Gastroesophageal sphincter (tissue), 4 donors: ENCODE measurements at regions not wholly inside any gene's neighbourhood (a gene's known extent, or its start where the extent isn't known, plus 50 kb on each side); places are given as distances from the start of the nearest gene placed in this dataset.
"Not testable (repeated sequence)": the region's sequence is repeated elsewhere in the genome, so short reads cannot be mapped to it uniquely, and the experiment has no call there.

Experiments
- ATAC-seq: fragments of 150-250 bp; one replicate; pipeline ENCODE4 v1.9.1; 2016; ENCODE audit warnings: mild to moderate bottlenecking, moderate library complexity
- H3K27ac ChIP-seq, 4 donors: fragments of 200-600 bp; sonication (generic) in 3 of 4; 1 replicate in 3 of 4; 2 replicates in 1 of 4; pipeline ENCODE4 v1.5.1; 2016 to 2019
- H3K27me3 ChIP-seq: fragments of 200-600 bp; sonication (generic); one replicate; pipeline ENCODE4 v1.5.1; 2019
- H3K36me3 ChIP-seq, 2 donors: fragments of 200-600 bp; sonication (generic); one replicate each; pipeline ENCODE4 v1.5.1; 2019; ENCODE audit warnings: control low read depth in 1 of 2
- H3K4me1 ChIP-seq, 3 donors: fragments of 200-600 bp; sonication (generic); 1 replicate in 2 of 3; 2 replicates in 1 of 3; pipeline ENCODE4 v1.5.1; 2016 to 2019; ENCODE audit warnings: control low read depth in 2 of 3
- H3K4me3 ChIP-seq, 2 donors: fragments of 200-600 bp; sonication (generic); one replicate each; pipeline ENCODE4 v1.5.1; 2019; ENCODE audit warnings: mild to moderate bottlenecking in 1 of 2, moderate library complexity in 1 of 2
- H3K9me3 ChIP-seq, 3 donors: fragments of 200-600 bp; sonication (generic); one replicate each; pipeline ENCODE4 v1.5.1; 2017 to 2019; ENCODE audit warnings: control low read depth in 2 of 3
- EP300 ChIP-seq: sonication (generic); formaldehyde crosslinking; IDR thresholded peaks from one replicate; pipeline ENCODE4 v1.6.1; 2017; ENCODE audit warnings: antibody characterized with exemption, mild to moderate bottlenecking
- POLR2A ChIP-seq, 2 donors: fragments of 450-650 bp; IDR thresholded peaks; one replicate each; pipeline ENCODE4 v1.6.1; 2017; ENCODE audit warnings: antibody characterized with exemption in 2 of 2, mild to moderate bottlenecking in 2 of 2, moderate library complexity in 1 of 2
- POLR2AphosphoS5 ChIP-seq: sonication (generic); formaldehyde crosslinking; IDR thresholded peaks from one replicate; pipeline ENCODE4 v1.6.1; 2017; ENCODE audit warnings: antibody characterized with exemption
- WGBS, 2 donors: methylation state at CpG; one replicate each; pipeline ENCODE4 v1.1.5; 2018; ENCODE audit warnings: low coverage in 1 of 2; 5-methylcytosine and 5-hydroxymethylcytosine counted together
- TF ChIP-seq, protein P1 (sequence below), 4 experiments: fragments of 200-600 bp in 2 of 4; fragments of 450-650 bp in 2 of 4; sonication (generic) in 1 of 4; IDR thresholded peaks; one replicate each; pipeline ENCODE4 v1.5.1; 2017 to 2019; ENCODE audit warnings: antibody characterized with exemption in 4 of 4, mild to moderate bottlenecking in 2 of 4, moderate library complexity in 2 of 4

DNA sequence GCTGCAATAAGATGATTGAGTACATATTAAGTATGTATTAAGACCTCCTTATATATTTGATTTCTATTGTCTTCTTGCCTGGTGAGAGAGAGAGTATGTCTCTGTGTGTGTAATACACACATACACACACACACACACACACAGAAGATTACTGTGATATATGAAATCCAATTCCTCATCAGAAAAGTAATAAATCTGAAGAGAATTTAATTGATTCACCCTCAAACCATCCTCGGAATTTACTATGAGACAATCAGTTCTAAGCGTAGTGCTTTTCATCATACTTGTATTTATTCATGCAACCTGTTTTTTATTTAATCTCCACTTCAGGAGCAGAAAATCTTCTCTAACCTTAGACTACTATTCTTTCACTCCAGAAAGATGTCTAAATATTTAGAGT, 62.3 kb upstream of the TLL1 start:
- no peak overlapping the region for H3K4me3 ChIP-seq
- H3K36me3 ChIP-seq = no peaks in the 10 kb centered on the region
- H3K27me3 ChIP-seq = no peaks in the 10 kb centered on the region
- H3K9me3 ChIP-seq = no peaks in the 10 kb centered on the region
- no peak for ATAC-seq
- H3K4me1 ChIP-seq = peaks cover 0 to 4% (median 0%) of the 10 kb centered on the region in 3 donors
- H3K27ac ChIP-seq = no peak overlapping the region
- WGBS, 2 donors = 41 to 81% methylated on average over 2 of the region's 2 CpGs
- TF ChIP-seq POLR2AphosphoS5 (no peak), POLR2A (IDR thresholded peaks at IDR 0.05) (no peak), EP300 (no peak)
- TF ChIP-seq, protein P1, sequence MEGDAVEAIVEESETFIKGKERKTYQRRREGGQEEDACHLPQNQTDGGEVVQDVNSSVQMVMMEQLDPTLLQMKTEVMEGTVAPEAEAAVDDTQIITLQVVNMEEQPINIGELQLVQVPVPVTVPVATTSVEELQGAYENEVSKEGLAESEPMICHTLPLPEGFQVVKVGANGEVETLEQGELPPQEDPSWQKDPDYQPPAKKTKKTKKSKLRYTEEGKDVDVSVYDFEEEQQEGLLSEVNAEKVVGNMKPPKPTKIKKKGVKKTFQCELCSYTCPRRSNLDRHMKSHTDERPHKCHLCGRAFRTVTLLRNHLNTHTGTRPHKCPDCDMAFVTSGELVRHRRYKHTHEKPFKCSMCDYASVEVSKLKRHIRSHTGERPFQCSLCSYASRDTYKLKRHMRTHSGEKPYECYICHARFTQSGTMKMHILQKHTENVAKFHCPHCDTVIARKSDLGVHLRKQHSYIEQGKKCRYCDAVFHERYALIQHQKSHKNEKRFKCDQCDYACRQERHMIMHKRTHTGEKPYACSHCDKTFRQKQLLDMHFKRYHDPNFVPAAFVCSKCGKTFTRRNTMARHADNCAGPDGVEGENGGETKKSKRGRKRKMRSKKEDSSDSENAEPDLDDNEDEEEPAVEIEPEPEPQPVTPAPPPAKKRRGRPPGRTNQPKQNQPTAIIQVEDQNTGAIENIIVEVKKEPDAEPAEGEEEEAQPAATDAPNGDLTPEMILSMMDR (IDR thresholded peaks at IDR 0.05) = no peak

DNA sequence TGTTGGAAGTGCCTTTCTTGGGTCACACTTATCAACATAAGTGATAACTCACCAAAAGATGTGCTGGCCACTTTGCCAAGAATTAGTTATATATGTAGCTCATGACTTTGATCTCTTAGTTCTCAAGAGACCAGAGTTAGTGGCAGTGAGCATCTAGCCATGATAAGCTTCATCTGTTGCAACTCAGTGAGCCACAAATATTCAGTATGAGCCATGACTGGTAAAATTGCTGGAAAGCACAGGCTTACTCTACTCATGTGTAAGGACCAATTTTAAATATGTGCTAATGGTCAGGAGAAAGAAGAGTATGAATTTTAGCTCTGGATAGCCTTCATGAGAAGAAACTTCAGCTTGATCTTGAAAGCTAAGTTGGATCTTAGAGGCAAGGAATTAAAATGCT, 59.4 kb upstream of the TLL1 start:
- H3K4me3 ChIP-seq = no peak overlapping the region
- TF ChIP-seq POLR2A (IDR thresholded peaks at IDR 0.05) = no peak
- TF ChIP-seq, protein P1 (IDR thresholded peaks at IDR 0.05) = no peak
- no peak for TF ChIP-seq POLR2AphosphoS5
- TF ChIP-seq EP300 = no peak
- H3K27ac ChIP-seq = no peak overlapping the region
- no peaks in the 10 kb centered on the region for H3K36me3 ChIP-seq
- H3K9me3 ChIP-seq = no peaks in the 10 kb centered on the region
- H3K27me3 ChIP-seq = no peaks in the 10 kb centered on the region
- H3K4me1 ChIP-seq = peaks cover 0 to 4% (median 0%) of the 10 kb centered on the region in 3 donors
- no peak for ATAC-seq

DNA sequence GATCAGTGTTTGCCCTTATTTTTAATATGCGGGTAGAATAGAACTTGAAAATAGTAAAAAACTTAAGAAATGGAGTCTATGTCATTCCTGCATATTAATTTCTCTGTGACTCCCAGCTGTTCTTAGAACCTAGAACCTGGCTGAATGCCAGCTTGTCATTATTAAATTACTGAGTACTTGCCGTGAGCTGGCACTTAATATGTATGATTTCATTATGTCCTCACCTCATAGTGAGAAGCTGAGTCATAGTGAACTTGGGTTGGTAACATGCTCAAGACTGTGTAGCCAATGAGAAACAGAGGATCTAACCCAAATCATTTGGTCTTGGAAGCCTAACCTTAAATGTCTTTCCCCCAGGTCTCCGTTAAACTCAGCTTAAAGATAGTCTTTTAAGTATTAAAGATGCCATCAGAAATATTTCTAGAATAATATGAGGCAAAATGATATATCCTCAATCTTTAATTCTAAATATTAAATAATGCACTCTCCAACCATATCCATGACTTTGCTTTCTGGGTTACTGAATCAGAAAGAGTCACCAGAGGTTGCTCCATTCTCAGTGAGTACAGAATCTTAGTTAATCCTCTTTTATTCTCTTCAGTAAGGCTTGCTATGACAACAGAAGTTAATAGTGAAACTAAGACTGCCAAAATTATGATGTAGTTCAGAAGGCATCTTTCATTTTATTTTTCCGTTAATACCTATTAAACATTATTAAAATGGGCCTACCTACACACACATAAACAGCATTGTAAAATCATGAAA, 58.6 kb upstream of the TLL1 start:
- no peak for ATAC-seq
- TF ChIP-seq EP300 = no peak
- TF ChIP-seq, protein P1 (IDR thresholded peaks at IDR 0.05) = no peak
- TF ChIP-seq POLR2A (IDR thresholded peaks at IDR 0.05) = no peak
- TF ChIP-seq POLR2AphosphoS5 = no peak
- Histone ChIP-seq H3K4me1 (peaks cover 0 to 4% (median 0%) of the 10 kb centered on the region in 3 donors), H3K27ac (no peak overlapping the region), H3K36me3 (no peaks in the 10 kb centered on the region), H3K9me3 (no peaks in the 10 kb centered on the region), H3K27me3 (no peaks in the 10 kb centered on the region), H3K4me3 (no peak overlapping the region)
- 54 to 58% methylated on average over 3 to 4 of the region's 4 CpGs for whole genome bisulfite sequencing, 2 donors

DNA sequence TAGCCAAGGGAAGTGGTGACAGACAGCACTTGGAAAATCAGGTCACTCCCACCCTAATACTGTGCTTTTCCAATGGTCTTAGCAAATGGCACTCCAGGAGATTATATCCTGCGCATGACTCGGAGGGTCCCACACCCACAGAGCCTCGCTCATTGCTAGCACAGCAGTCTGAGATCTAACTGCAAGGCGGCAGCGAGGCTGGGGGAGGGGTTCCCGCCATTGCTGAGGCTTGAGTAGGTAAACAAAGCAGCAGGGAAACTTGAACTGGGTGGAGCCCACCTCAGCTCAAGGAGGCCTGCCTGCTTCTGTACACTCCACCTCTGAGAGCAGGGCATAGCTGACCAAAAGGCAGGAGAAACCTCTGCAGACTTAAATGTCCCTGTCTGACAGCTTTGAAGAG, 53.9 kb upstream of the TLL1 start:
- WGBS, 2 donors = 89% methylated on average over 3 of the region's 6 CpGs; no CpG with 5 or more reads in 1 of the 2 donors
- H3K27ac ChIP-seq, H3K36me3 ChIP-seq, H3K4me1 ChIP-seq, ATAC-seq, H3K4me3 ChIP-seq, H3K27me3 ChIP-seq: not testable (repeated sequence)
- peaks cover 0 to 10% (median 0%) of the 10 kb centered on the region in 3 donors for H3K9me3 ChIP-seq
